Mucosa of rectum (tissue), 2 donors: ENCODE measurements at regions not wholly inside any gene's neighbourhood (a gene's known extent, or its start where the extent isn't known, plus 50 kb on each side); places are given as distances from the start of the nearest gene placed in this dataset.
"Not testable (repeated sequence)": the region's sequence is repeated elsewhere in the genome, so short reads cannot be mapped to it uniquely, and the experiment has no call there.

Source experiments
- H3K27ac ChIP-seq, 2 donors: one replicate each; pipeline ENCODE4 v1.7.0; 2013; ENCODE audit warnings: inconsistent platforms in 2 of 2, low read depth in 2 of 2, low read length in 2 of 2
- H3K27me3 ChIP-seq, 2 donors: one replicate each; pipeline ENCODE4 v1.7.0; 2013; ENCODE audit warnings: low read length in 2 of 2; ENCODE audit not compliant: control insufficient read depth in 2 of 2, insufficient read depth in 2 of 2
- H3K36me3 ChIP-seq, 2 donors: one replicate each; pipeline ENCODE4 v1.7.0; 2013; ENCODE audit warnings: low read length in 2 of 2; ENCODE audit not compliant: control insufficient read depth in 2 of 2, insufficient read depth in 2 of 2
- H3K4me1 ChIP-seq, 2 donors: one replicate each; pipeline ENCODE4 v1.7.0; 2013; ENCODE audit warnings: low read length in 2 of 2, mild to moderate bottlenecking in 1 of 2; ENCODE audit not compliant: control insufficient read depth in 2 of 2, insufficient read depth in 2 of 2
- H3K4me3 ChIP-seq, 2 donors: one replicate each; pipeline ENCODE4 v1.7.0; 2013; ENCODE audit warnings: low read length in 2 of 2
- H3K9ac ChIP-seq, 2 donors: one replicate each; pipeline ENCODE4 v1.7.0; 2013; ENCODE audit warnings: low read length in 2 of 2, low read depth in 1 of 2, mild to moderate bottlenecking in 1 of 2
- H3K9me3 ChIP-seq, 2 donors: one replicate each; pipeline ENCODE4 v1.7.0; 2013; ENCODE audit warnings: low read length in 2 of 2; ENCODE audit not compliant: control insufficient read depth in 2 of 2
- donor health status: healthy.
- donor health status: Normal muscosa, but diverticular disease.

- no peaks in the 10 kb centered on the region for H3K27me3 ChIP-seq
- H3K9ac ChIP-seq: no peak overlapping the region
- H3K36me3 ChIP-seq: no peaks in the 10 kb centered on the region
- H3K4me3 ChIP-seq: no peak overlapping the region
- H3K4me1 ChIP-seq: peaks cover 13 to 35% of the 10 kb centered on the region in 2 donors
- no peak overlapping the region for H3K27ac ChIP-seq
- H3K9me3 ChIP-seq: no peaks in the 10 kb centered on the region
Measured at GRCh38 chr20:51125780-51126179, 102.9 kb upstream of the KCNG1 start.

GRCh38 chr20:51125105-51125504, 102.2 kb upstream of the KCNG1 start:
- H3K4me3 ChIP-seq: no peak overlapping the region
- H3K27ac ChIP-seq: no peak overlapping the region
- H3K4me1 ChIP-seq: peaks cover 13 to 35% of the 10 kb centered on the region in 2 donors

GRCh38 chr20:51123887-51124286, 101.0 kb upstream of the KCNG1 start:
- H3K4me3 ChIP-seq, H3K36me3 ChIP-seq, H3K9ac ChIP-seq, H3K27ac ChIP-seq, H3K9me3 ChIP-seq, H3K27me3 ChIP-seq: not testable (repeated sequence)
- peaks cover 12 to 30% of the 10 kb centered on the region in 2 donors for H3K4me1 ChIP-seq

More at GRCh38 chr20:51125105-51125504, 102.2 kb upstream of the KCNG1 start:
- Histone ChIP-seq H3K9ac (no peak overlapping the region), H3K9me3 (no peaks in the 10 kb centered on the region), H3K36me3 (no peaks in the 10 kb centered on the region), H3K27me3 (no peaks in the 10 kb centered on the region)

GRCh38 chr20:51122931-51123658, 100.2 kb upstream of the KCNG1 start:
- Histone ChIP-seq H3K4me3 (no peak overlapping the region), H3K27ac (no peak overlapping the region), H3K27me3 (no peaks in the 10 kb centered on the region)

GRCh38 chr20:51121901-51122412, 99.0 kb upstream of the KCNG1 start:
- H3K4me1 ChIP-seq: peaks cover 8 to 20% of the 10 kb centered on the region in 2 donors
- no peak overlapping the region for H3K9ac ChIP-seq
- H3K36me3 ChIP-seq: no peaks in the 10 kb centered on the region
- H3K9me3 ChIP-seq: no peaks in the 10 kb centered on the region
- H3K4me3 ChIP-seq: no peak overlapping the region
- H3K27me3 ChIP-seq: no peaks in the 10 kb centered on the region
- H3K27ac ChIP-seq: no peak overlapping the region

More at GRCh38 chr20:51122931-51123658, 100.2 kb upstream of the KCNG1 start:
- Histone ChIP-seq H3K9me3 (no peaks in the 10 kb centered on the region), H3K4me1 (peaks cover 8 to 26% of the 10 kb centered on the region in 2 donors), H3K9ac (no peak overlapping the region), H3K36me3 (no peaks in the 10 kb centered on the region)

GRCh38 chr20:51121272-51121671, 98.4 kb upstream of the KCNG1 start:
- Histone ChIP-seq H3K4me3 (no peak overlapping the region), H3K9ac (no peak overlapping the region), H3K36me3 (no peaks in the 10 kb centered on the region), H3K9me3 (no peaks in the 10 kb centered on the region), H3K4me1 (peaks cover 7 to 15% of the 10 kb centered on the region in 2 donors), H3K27me3 (no peaks in the 10 kb centered on the region), H3K27ac (no peak overlapping the region)

GRCh38 chr20:51120868-51121267, 98.0 kb upstream of the KCNG1 start:
- Histone ChIP-seq H3K4me1 (peaks cover 5 to 11% of the 10 kb centered on the region in 2 donors), H3K27ac (no peak overlapping the region), H3K4me3 (no peak overlapping the region), H3K9me3 (no peaks in the 10 kb centered on the region), H3K9ac (no peak overlapping the region), H3K27me3 (no peaks in the 10 kb centered on the region), H3K36me3 (no peaks in the 10 kb centered on the region)

- peaks cover 5 to 9% of the 10 kb centered on the region in 2 donors for H3K4me1 ChIP-seq
- no peak overlapping the region for H3K9ac ChIP-seq
- H3K27me3 ChIP-seq: no peaks in the 10 kb centered on the region
- no peak overlapping the region for H3K4me3 ChIP-seq
- H3K9me3 ChIP-seq: no peaks in the 10 kb centered on the region
- H3K36me3 ChIP-seq: no peaks in the 10 kb centered on the region
- H3K27ac ChIP-seq: no peak overlapping the region
Measured at GRCh38 chr20:51120438-51120837, 97.5 kb upstream of the KCNG1 start.

GRCh38 chr20:51119914-51120313, 97.0 kb upstream of the KCNG1 start:
- H3K9me3 ChIP-seq: no peaks in the 10 kb centered on the region
- H3K36me3 ChIP-seq: no peaks in the 10 kb centered on the region
- H3K4me3 ChIP-seq: no peak overlapping the region
- H3K4me1 ChIP-seq: peaks cover 5 to 7% of the 10 kb centered on the region in 2 donors
- no peak overlapping the region for H3K9ac ChIP-seq
- no peak overlapping the region for H3K27ac ChIP-seq
- no peaks in the 10 kb centered on the region for H3K27me3 ChIP-seq

GRCh38 chr20:51118985-51119527, 96.1 kb upstream of the KCNG1 start:
- H3K4me1 ChIP-seq: peaks cover 5 to 7% of the 10 kb centered on the region in 2 donors
- H3K27me3 ChIP-seq: no peaks in the 10 kb centered on the region
- no peak overlapping the region for H3K27ac ChIP-seq
- H3K4me3 ChIP-seq: no peak overlapping the region
- H3K36me3 ChIP-seq: no peaks in the 10 kb centered on the region
- no peak overlapping the region for H3K9ac ChIP-seq
- no peaks in the 10 kb centered on the region for H3K9me3 ChIP-seq
